NB4 (cell line): ENCODE measurements at regions not wholly inside any gene's neighbourhood (a gene's known extent, or its start where the extent isn't known, plus 50 kb on each side); places are given as distances from the start of the nearest gene placed in this dataset.

ENCODE experiments used
- CTCF ChIP-seq: IDR thresholded peaks from one replicate; pipeline ENCODE4 v1.5.1; 2012; ENCODE audit warnings: low read depth, low read length
- MYC ChIP-seq: IDR thresholded peaks from 2 replicates; pipeline ENCODE4 v1.6.1; 2011; ENCODE audit warnings: low read depth, low read length
- POLR2A ChIP-seq: IDR thresholded peaks from 2 replicates; pipeline ENCODE4 v1.6.1; 2011; ENCODE audit warnings: mild to moderate bottlenecking; ENCODE audit not compliant: insufficient read length; ENCODE audit errors: extremely low read depth

GRCh38 chr4:128635955-128636560 lies 173.4 kb upstream of the JADE1 start:
- TF ChIP-seq POLR2A (no peak), CTCF (no peak), MYC (no peak)
